GM19043 (cell line): ENCODE measurements at regions not wholly inside any gene's neighbourhood (a gene's known extent, or its start where the extent isn't known, plus 50 kb on each side); places are given as distances from the start of the nearest gene placed in this dataset.

Source experiments
- ATAC-seq: cut with Tn5 transposase; IDR thresholded peaks from one replicate; pipeline ENCODE4 v1.9.1; 2021; ENCODE audit warnings: low read depth; ENCODE audit not compliant: unreplicated experiment

DNA sequence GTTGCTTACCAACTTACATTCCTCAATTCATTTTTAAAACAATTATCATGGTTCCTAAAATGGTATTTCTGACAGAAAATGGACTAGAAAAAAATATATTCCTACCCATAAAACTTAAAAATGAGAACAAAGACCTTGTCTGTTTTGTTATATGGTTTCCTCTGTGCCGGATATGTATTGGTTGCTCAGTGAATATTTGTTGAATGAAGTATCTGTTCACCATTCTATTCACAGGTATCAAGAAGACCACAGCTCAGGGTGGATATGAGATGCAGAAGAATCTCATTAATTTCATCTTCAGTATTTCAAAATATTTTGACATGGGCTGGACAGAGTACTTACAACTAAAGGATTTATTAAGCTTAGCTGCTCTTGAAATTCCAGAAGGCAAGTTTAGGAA, 58.1 kb downstream of the TUSC7 start:
- no peak for ATAC-seq

- ATAC-seq = peak; percentile 99
Observed at GRCh38 chr3:116770815-116771450, 61.4 kb downstream of the TUSC7 start.

GRCh38 chr3:116776880-116777785, 67.6 kb downstream of the TUSC7 start:
- ATAC-seq = no peak

DNA sequence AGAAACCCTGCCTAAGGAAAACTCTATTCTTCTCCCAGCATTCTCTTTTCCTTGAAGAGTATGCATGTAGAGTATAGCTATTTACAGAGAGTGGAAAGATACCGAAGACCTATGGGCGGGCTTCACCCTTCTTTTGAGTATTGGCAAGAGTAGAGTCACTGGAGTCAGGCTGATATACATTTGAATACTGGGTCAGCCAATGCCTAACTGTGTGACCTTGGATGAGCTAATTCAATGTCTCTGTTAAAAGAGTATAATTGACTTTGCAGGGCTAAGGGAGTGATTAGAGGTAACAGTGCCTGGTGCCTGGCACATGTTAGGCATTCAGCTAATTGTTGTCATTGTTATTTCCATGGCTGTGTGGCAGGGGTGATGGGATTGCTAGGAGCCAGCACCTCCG, 75.6 kb downstream of the TUSC7 start:
- no peak for ATAC-seq

GRCh38 chr3:116802651-116803050, 93.1 kb downstream of the TUSC7 start:
- no peak for ATAC-seq

- no peak for ATAC-seq
Observed at GRCh38 chr3:116806351-116806750, 96.8 kb downstream of the TUSC7 start.

DNA sequence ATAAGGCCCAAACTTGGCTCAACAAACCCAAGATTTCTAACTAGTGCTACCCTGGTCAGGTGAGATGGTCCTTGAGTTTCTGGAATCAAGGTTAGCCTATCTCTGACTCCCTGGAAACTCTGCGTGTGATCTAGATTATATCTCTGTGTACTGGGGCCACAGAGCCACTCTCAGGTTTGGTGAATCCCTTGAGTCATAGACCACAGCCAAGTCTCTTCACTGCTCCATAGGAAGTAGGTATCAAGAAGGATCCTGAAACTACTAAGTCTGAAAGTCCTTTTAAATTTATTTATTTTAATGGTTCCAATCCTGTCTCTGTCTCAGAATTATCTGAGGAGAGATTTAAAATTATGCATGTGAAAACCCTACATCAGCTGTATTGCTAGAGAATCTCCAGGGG, 99.1 kb downstream of the TUSC7 start:
- ATAC-seq = no peak

DNA sequence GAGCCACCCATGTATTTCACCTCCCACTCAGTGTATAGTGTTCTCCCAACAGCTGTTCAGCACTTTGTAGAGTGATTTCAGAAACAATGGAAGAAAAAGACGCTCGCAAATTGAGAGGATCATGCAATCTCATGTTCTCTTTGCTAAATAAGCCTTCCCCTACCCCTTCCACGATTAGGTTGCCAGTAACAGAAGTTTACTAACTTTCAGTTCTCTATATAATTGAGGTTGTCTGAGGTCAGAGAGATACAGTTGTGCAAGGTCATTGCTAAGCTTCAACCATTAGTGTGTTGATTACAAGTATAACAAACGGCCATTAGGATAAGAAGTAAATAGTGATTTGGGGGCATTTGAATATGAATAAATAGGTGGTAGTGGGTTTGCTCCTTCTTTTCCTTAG, 99.6 kb downstream of the TUSC7 start:
- ATAC-seq = no peak

DNA sequence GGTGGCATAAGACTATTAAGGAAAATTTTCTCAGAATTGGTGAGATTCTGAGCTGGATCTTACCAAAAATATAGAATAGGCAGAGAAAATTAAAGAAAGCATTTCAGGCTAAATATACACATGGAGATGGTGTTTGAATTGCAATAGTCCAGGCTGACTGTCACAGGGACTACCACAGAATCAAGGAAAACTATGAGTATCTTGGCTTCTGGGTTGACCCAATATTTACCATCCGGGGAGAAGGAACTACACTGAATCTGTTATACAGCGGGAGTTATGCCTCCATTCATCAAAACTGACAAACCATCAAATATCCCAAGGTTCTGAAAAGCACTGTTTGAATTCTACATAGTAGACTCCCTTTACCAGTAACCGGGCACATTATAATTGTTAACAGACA, 102.2 kb downstream of the TUSC7 start:
- no peak for ATAC-seq

GRCh38 chr3:116812949-116813348, 103.4 kb downstream of the TUSC7 start:
- ATAC-seq = no peak

DNA sequence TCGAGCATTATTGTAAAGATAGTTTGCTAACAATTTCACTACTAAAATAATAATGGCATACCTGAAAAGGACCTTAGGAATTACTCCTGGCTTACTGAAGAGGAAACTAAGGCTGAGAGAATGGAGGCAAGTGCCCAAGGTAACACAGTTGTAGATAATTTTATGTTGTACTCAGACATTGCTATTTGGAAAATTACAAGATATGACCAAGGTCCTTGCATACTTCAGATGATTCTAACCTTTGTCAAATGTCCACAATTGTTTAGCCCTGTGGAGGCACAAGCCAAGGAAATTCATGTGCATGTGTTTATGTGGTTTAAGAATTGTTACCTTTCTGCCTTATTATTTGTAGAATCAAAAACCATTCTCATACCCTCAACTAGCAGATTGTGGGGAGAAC, 105.7 kb downstream of the TUSC7 start:
- no peak for ATAC-seq

- ATAC-seq = no peak
Observed at GRCh38 chr3:116815831-116816588, 106.4 kb downstream of the TUSC7 start.

- no peak for ATAC-seq
Observed at GRCh38 chr3:116821371-116821770, 111.8 kb downstream of the TUSC7 start.

- ATAC-seq = no peak
Observed at GRCh38 chr3:116824208-116824607, 114.6 kb downstream of the TUSC7 start.

DNA sequence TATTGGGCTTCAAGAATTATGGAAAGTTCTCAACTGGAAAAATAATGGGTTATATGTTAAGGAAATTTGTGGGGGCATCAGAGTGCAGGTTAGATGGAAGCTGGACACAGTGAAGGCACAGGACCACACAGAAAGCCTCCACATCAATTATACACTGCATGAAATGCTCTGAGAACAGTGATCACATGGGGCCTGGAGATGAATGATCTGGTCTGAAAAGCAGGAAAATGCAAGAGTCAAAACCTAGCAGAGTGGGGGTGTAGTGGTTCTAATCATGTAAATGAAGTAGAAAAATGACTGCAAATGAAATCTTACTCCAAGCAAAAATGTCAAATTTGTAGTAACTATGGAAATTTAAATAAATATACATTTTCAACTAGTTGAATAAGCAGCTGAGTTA, 123.6 kb downstream of the TUSC7 start:
- no peak for ATAC-seq

DNA sequence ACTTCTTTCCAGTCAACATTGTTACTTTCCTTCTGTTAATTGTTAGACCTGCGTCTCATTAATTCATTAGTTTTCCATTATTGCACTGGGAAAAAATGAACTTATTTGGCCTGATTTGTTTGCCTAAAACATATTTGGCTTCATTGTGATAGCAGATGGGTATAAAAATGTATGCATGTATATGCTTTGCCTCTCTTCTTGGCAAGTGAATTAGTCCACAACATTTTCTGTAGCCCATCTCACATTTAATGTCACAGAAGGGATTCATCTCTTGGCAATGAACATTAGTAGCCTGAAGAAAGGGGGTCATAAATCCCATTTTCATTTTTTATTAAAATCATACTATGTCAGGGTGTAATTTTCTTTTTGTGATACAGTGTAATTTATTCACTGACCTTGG, 125.2 kb downstream of the TUSC7 start:
- no peak for ATAC-seq

GRCh38 chr3:116835658-116836057, 126.1 kb downstream of the TUSC7 start:
- ATAC-seq = no peak

DNA sequence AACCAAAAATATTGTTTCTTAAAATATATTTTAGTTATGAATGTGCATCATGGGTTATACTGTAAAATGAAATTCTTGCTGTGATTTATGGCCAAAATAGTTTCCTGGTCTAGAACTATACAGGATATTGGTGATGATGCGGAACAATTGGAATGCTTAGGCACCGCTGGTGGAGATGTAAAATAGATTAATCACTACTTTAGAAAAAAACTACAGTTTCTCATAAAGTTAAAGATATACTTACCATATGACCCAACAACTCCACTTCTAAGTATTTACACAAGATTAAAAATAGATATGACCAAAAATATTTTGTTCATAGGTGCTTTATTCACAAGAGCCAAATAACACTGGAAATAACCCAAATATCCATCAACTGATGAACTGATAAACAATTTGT, 126.7 kb downstream of the TUSC7 start:
- no peak for ATAC-seq

- no peak for ATAC-seq
Observed at GRCh38 chr3:116837483-116837882, 127.9 kb downstream of the TUSC7 start.

DNA sequence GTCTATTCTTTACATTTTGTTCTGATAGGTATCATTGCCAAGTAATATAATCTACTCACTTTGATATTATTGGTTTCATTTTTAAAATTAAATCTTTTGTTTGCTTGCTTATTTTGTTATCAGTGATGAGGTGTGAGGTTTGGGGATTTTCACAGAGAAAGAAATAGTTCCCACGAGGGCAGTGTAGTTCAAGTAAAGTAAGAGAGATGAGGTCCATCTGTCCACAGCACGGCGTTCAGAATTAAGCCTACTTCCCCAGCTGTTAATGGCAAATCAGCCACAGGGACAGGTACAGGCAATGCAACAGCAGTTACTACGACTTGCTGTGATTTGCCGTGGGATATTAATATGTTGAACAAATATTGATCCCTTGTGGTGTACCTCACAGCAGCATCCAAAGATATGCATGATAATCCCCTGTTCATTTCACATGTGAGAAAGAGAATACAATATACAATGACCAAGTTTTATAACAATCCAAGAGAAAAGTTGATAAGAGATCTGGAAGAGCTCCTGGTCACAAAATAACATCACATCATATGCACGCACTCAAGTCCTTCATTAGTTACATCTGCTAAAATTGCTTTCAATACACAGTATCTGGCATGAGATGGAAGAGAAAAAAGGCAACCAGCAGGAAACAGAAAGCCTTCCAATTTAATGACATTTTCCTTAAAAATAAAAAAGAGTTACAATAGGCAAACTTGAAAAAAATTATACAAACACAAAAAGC, 131.6 kb downstream of the TUSC7 start:
- no peak for ATAC-seq
